ENCODE measurements at regions not wholly inside any gene's neighbourhood (a gene's known extent, or its start where the extent isn't known, plus 50 kb on each side); places are given as distances from the start of the nearest gene placed in this dataset.
A peak's percentile ranks its signal among the peaks of the same experiment; 100 is the strongest.

- no peak overlapping the region for H3K4me2 ChIP-seq
- H3K36me3 ChIP-seq = no peaks in the 10 kb centered on the region
- H3K27me3 ChIP-seq = no peaks in the 10 kb centered on the region
- no peaks in the 10 kb centered on the region for H3K9me3 ChIP-seq (replicated peaks in 1 of 11)
- TF ChIP-seq Cebpa-rat (IDR thresholded peaks at IDR 0.05) = no peak
- H4K20me1 ChIP-seq = no peaks in the 10 kb centered on the region
- no peak overlapping the region for H3K4me3 ChIP-seq
- no peak overlapping the region for H3K27ac ChIP-seq
- H3K9ac ChIP-seq = no peak overlapping the region
- peaks cover 0 to 7% (median 0%) of the 10 kb centered on the region in 10 experiments; a peak in 3 of 20 replicates for H3K4me1 ChIP-seq
Observed at GRCh38 chr13:63299866-63300394, 1884.3 kb upstream of the PCDH20 start.

GRCh38 chr13:63297163-63297562 is 1881.5 kb upstream of the PCDH20 start:
- TF ChIP-seq Cebpa-rat (IDR thresholded peaks at IDR 0.05) = no peak
- Histone ChIP-seq H3K4me2 (peak overlapping the region in 3 of 11 experiments; percentile 7 to 38 (median 8); a peak in 3 of 22 replicates), H3K27ac (no peak overlapping the region), H4K20me1 (no peaks in the 10 kb centered on the region), H3K4me1 (peaks cover 0 to 7% (median 0%) of the 10 kb centered on the region in 10 experiments; a peak in 3 of 20 replicates), H3K9ac (no peak overlapping the region), H3K4me3 (no peak overlapping the region), H3K9me3 (replicated peaks in 1 of 11) (no peaks in the 10 kb centered on the region), H3K27me3 (no peaks in the 10 kb centered on the region), H3K36me3 (no peaks in the 10 kb centered on the region)

- TF ChIP-seq Cebpa-rat (IDR thresholded peaks at IDR 0.05) = no peak
- Histone ChIP-seq H3K4me1 (no peaks in the 10 kb centered on the region), H3K4me2 (no peak overlapping the region), H3K4me3 (no peak overlapping the region), H3K9ac (no peak overlapping the region), H4K20me1 (no peaks in the 10 kb centered on the region), H3K9me3 (replicated peaks in 1 of 11) (no peaks in the 10 kb centered on the region), H3K27ac (no peak overlapping the region), H3K27me3 (no peaks in the 10 kb centered on the region), H3K36me3 (no peaks in the 10 kb centered on the region)
Observed at GRCh38 chr13:63291701-63292100, 1876.1 kb upstream of the PCDH20 start.

GRCh38 chr13:63288576-63288975 is 1872.9 kb upstream of the PCDH20 start:
- no peaks in the 10 kb centered on the region for H3K9me3 ChIP-seq (replicated peaks in 1 of 11)
- H3K27me3 ChIP-seq = no peaks in the 10 kb centered on the region
- H4K20me1 ChIP-seq = no peaks in the 10 kb centered on the region
- no peaks in the 10 kb centered on the region for H3K4me1 ChIP-seq
- H3K27ac ChIP-seq = no peak overlapping the region
- H3K4me3 ChIP-seq = no peak overlapping the region
- TF ChIP-seq Cebpa-rat (IDR thresholded peaks at IDR 0.05) = no peak
- H3K4me2 ChIP-seq = no peak overlapping the region
- no peaks in the 10 kb centered on the region for H3K36me3 ChIP-seq
- no peak overlapping the region for H3K9ac ChIP-seq

GRCh38 chr13:63287926-63288325 is 1872.3 kb upstream of the PCDH20 start:
- Histone ChIP-seq H3K9me3 (replicated peaks in 1 of 11) (no peaks in the 10 kb centered on the region), H3K4me2 (no peak overlapping the region), H3K9ac (no peak overlapping the region), H3K27ac (no peak overlapping the region), H4K20me1 (no peaks in the 10 kb centered on the region), H3K36me3 (no peaks in the 10 kb centered on the region), H3K4me1 (no peaks in the 10 kb centered on the region), H3K27me3 (no peaks in the 10 kb centered on the region), H3K4me3 (no peak overlapping the region)
- no peak for TF ChIP-seq Cebpa-rat (IDR thresholded peaks at IDR 0.05)

- no peak overlapping the region for H3K9ac ChIP-seq
- H3K4me2 ChIP-seq = no peak overlapping the region
Observed at GRCh38 chr13:63285426-63285825, 1869.8 kb upstream of the PCDH20 start.

GRCh38 chr13:63279136-63279535 is 1863.5 kb upstream of the PCDH20 start:
- Histone ChIP-seq H3K4me1 (no peaks in the 10 kb centered on the region), H3K4me3 (no peak overlapping the region), H3K27ac (no peak overlapping the region), H3K27me3 (no peaks in the 10 kb centered on the region), H3K9ac (no peak overlapping the region), H3K4me2 (no peak overlapping the region), H4K20me1 (no peaks in the 10 kb centered on the region), H3K9me3 (replicated peaks in 1 of 11) (0 out of 22 replicates have a peak, but pooled peaks cover 0 to 3% (median 0%) of the 10 kb centered on the region in 11 experiments), H3K36me3 (no peaks in the 10 kb centered on the region)
- TF ChIP-seq Cebpa-rat (IDR thresholded peaks at IDR 0.05) = no peak

More at GRCh38 chr13:63285426-63285825, 1869.8 kb upstream of the PCDH20 start:
- no peaks in the 10 kb centered on the region for H3K36me3 ChIP-seq
- H3K4me1 ChIP-seq = no peaks in the 10 kb centered on the region
- 0 out of 22 replicates have a peak, but pooled peaks cover 0 to 3% (median 0%) of the 10 kb centered on the region in 11 experiments for H3K9me3 ChIP-seq (replicated peaks in 1 of 11)
- no peak overlapping the region for H3K4me3 ChIP-seq
- no peak for TF ChIP-seq Cebpa-rat (IDR thresholded peaks at IDR 0.05)
- no peaks in the 10 kb centered on the region for H3K27me3 ChIP-seq
- H4K20me1 ChIP-seq = no peaks in the 10 kb centered on the region
- no peak overlapping the region for H3K27ac ChIP-seq

- Histone ChIP-seq H4K20me1 (no peaks in the 10 kb centered on the region), H3K36me3 (no peaks in the 10 kb centered on the region), H3K27ac (no peak overlapping the region), H3K9me3 (replicated peaks in 1 of 11) (no peaks in the 10 kb centered on the region), H3K4me3 (no peak overlapping the region), H3K9ac (no peak overlapping the region), H3K4me2 (no peak overlapping the region), H3K4me1 (no peaks in the 10 kb centered on the region), H3K27me3 (no peaks in the 10 kb centered on the region)
- TF ChIP-seq Cebpa-rat (IDR thresholded peaks at IDR 0.05) = no peak
Observed at GRCh38 chr13:63274772-63275171, 1859.1 kb upstream of the PCDH20 start.

- no peak overlapping the region for H3K27ac ChIP-seq
- no peaks in the 10 kb centered on the region for H3K9me3 ChIP-seq (replicated peaks in 1 of 11)
- H3K36me3 ChIP-seq = no peaks in the 10 kb centered on the region
- no peak overlapping the region for H3K4me2 ChIP-seq
- H3K4me1 ChIP-seq = no peaks in the 10 kb centered on the region
- no peak overlapping the region for H3K4me3 ChIP-seq
- no peaks in the 10 kb centered on the region for H3K27me3 ChIP-seq
- H3K9ac ChIP-seq = no peak overlapping the region
- no peak for TF ChIP-seq Cebpa-rat (IDR thresholded peaks at IDR 0.05)
- H4K20me1 ChIP-seq = no peaks in the 10 kb centered on the region
Observed at GRCh38 chr13:63249411-63250187, 1834.0 kb upstream of the PCDH20 start.
